Erythroblast (primary cell): ENCODE measurements at regions not wholly inside any gene's neighbourhood (a gene's known extent, or its start where the extent isn't known, plus 50 kb on each side); places are given as distances from the start of the nearest gene placed in this dataset.

Source experiments
- GATA1 ChIP-seq: IDR thresholded peaks from 2 replicates; pipeline ENCODE4 v1.6.1; 2011; ENCODE audit warnings: low read depth, mild to moderate bottlenecking, control low read depth, low read length, moderate library complexity
- POLR2A ChIP-seq: IDR thresholded peaks from 2 replicates; pipeline ENCODE4 v1.6.1; 2011; ENCODE audit warnings: mild to moderate bottlenecking, low read length

DNA sequence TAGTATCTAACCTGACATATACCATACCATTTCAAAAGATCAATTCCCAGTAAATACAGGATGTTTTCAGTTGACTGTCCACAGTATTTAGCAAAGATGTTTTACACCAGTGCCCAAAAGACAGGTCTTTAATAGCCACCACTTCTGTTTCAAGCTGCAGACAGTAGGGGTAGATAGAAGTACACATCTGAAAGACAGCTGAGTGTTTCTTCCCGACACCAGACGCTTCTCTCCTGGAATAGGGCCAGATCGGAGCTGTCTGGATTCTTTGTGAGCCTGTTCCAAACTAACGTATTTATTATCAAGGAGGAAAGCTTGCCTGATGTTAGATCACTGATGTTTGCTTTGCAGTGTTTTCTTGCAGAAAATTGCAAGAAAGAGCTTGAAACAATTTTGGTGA, 136.1 kb upstream of the RBMS3 start:
- TF ChIP-seq POLR2A (no peak), GATA1 (no peak)
